GM19438 (cell line): ENCODE measurements at regions not wholly inside any gene's neighbourhood (a gene's known extent, or its start where the extent isn't known, plus 50 kb on each side); places are given as distances from the start of the nearest gene placed in this dataset.

Source experiments
- ATAC-seq: cut with Tn5 transposase; IDR thresholded peaks from one replicate; pipeline ENCODE4 v1.9.1; 2021; ENCODE audit warnings: low read depth; ENCODE audit not compliant: unreplicated experiment

DNA sequence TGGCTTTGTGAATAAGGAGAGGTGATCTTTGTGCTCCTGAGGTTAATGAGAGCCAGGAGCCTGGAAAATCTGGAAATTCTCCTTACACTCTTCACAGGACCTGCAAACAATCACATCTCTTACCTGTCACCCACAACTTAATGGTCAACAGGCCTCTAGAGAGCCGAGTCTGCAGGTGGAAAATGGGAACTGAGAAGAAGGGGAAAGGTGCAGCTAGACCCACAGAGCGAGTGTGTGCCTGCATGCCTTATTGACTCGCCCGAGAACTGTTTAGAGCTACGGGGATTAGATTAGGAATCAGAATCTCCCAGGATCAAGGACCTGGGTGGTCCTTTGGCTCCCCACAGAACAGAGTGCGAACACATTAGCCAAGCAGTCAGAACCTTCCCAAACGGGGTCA, 329.6 kb downstream of the PTEN start:
- no peak for ATAC-seq

DNA sequence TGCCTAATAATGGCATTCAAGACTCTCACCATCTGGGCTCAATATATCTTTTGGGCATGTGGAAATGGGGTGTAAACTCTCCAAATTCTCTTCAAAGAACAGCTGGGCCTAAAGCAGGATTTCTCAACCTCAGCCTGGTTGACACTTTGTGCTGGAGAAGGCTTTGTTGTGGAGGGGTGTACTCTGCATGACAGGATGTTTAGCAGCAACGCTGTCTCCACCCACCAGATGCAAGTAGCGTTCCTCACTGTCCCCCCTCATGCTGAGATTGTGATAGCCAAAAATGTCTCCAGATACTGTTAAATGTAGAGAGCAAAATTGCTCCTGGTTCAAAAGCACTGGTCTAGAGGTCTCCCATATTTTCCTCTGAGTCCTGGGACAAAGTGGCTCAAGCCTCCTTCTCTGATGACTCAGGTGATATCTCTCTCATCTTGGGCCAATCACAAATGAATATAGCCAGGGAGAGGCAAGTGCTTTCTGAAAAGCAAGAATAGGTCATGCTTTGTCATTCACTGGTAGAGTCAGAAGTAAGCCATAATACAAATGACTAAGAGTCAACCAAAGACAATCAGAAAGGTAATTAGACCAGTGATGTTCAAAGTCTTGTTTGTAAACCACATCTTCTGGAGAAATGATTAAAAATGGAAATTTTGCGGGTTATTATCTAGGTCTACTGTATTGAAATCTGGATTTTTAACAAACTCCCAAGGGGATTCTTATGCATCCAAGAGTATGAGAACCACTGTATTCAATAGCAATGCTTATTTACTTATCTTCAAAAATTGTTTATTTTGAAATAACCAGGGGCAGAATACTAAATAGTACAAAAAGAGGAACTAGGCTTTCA, 330.8 kb downstream of the PTEN start:
- ATAC-seq, result no peak

- ATAC-seq, result no peak
These were observed 331.5 kb downstream of the PTEN start for GRCh38 chr10:88194961-88195367.

DNA sequence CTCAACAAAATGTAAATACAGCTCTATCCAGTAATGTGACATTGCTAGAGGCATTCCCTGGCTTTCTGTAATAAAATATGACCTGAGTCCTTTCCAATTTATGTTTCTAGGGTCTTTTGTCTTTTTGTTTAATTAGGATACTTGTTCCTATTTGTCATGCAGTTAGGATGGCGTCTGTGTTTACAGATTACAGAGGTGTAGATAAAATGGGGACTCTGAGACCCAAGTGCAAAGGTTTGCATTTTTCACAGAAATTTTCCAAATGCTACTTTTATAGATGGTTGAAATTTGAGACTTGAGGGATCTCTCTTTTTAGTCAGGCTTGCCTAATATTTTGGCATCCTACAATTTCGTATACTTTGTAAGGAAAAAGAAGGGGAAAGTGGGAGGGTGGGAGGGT, 332.4 kb downstream of the PTEN start:
- ATAC-seq, result no peak

- ATAC-seq, result no peak
These were observed 332.9 kb downstream of the PTEN start for GRCh38 chr10:88196291-88196690.

DNA sequence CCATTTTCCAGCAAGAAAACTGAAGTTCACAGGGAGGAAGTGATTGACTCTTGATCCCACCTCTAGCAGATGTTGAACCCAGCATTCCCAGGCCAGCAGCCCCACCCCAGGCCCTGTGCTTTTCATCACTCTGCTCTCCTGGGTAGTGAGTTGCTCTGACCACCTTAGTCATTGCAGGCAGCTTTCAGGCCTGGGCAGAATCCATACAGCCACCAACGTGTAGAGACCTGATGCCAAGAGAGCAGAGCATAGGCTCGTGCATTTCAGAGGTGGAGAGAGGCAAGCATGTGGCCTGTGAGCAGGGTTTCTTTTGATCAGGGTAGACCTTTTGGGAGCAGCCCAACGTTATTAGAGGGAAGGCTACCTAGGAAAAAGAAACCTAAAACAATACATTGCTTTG, 334.6 kb downstream of the PTEN start:
- ATAC-seq, result no peak

GRCh38 chr10:88200312-88201032, 337.0 kb downstream of the PTEN start:
- no peak for ATAC-seq

DNA sequence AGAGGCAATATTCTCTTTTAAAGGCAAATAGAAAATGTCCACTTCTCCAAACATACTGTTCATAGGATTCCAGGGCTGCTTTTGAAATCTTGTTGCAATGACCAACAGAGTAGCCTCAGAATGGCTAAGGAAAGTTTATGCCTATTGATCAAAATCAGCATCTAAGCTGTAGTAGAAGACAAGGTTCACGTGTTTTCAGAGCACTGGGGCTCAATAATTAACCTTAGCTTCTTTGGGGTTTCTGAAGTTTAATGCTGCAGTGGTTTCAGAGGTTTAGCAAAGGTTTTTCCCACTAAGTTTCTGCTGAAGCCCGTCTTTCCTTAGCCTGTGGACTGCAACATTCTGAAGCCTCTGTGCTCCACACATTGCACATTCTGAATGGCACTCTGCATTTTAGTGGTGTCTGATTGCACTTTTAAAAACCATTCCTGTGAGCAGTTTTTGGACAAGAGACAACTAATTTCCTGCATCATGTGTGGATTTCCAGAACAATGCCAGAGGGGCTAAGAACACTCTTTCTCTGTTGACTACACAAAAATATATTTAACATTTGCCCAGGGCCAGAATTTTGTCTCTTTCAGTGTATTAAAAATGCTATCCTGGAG, 342.5 kb downstream of the PTEN start:
- ATAC-seq, result peak; percentile 84

GRCh38 chr10:88207121-88207546, 343.7 kb downstream of the PTEN start:
- ATAC-seq, result no peak

GRCh38 chr10:88209231-88209630, 345.8 kb downstream of the PTEN start:
- no peak for ATAC-seq

- no peak for ATAC-seq
These were observed 346.6 kb downstream of the PTEN start for GRCh38 chr10:88209837-88210561.

DNA sequence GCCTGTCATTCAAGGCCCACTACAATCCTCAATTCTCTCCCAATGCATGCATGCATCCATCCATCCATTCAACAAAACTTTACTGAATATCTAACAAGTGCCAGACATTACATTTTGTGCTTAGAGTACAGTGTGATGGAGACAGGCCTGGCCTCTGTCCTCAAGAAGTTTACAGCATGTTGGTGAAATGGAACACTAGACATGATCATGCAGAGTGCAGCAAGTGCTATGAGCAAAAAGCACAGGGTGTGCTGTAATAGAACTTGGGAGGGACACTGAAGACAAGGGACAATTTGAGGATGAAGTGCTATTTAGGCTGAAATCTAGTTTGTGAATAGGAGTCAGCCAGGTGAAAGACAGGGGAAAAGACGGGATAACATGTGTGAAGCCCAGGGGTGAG, 347.8 kb downstream of the PTEN start:
- ATAC-seq, result no peak

DNA sequence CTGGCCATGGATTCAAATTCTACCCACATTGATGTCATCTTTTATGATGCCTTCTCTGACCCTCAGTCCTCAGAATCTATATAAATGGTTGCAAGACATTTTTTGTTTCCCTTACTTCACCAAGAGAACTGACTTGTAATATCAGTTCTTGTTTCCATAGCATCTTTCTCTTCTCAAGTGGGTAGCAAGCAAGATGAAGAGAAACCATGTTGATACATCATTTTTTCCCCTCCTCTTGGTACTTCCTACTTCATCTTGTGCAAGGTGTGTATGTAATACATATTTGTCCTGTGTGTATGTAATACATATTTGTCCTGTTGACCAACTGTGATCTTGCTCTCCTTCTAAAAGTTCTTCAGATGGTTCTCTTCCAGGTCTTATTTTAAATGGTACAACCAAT, 348.6 kb downstream of the PTEN start:
- no peak for ATAC-seq

GRCh38 chr10:88213065-88213605, 349.7 kb downstream of the PTEN start:
- ATAC-seq, result no peak

DNA sequence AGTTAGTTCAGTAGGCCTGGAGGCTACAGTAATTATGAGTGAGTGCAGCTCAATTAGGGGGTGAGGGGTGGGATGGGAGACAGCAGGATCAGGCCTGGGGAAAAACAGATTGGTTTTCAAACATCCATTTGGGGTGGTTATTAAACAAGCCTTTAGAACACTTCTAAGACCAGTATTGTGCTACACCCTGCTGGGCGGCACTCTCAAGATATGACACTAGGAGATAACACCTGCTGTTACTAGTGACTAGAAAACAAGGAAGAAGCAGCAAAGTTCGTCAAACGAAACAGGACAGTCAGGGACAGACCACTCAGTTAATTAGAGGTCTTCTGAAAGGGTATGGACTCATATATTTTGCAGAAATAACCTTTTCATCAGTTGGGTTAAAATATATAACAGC, 353.6 kb downstream of the PTEN start:
- ATAC-seq, result peak; percentile 77

- no peak for ATAC-seq
These were observed 354.9 kb downstream of the PTEN start for GRCh38 chr10:88218362-88218761.

GRCh38 chr10:88219753-88220152, 356.3 kb downstream of the PTEN start:
- ATAC-seq, result no peak

- ATAC-seq, result no peak
These were observed 357.9 kb downstream of the PTEN start for GRCh38 chr10:88221010-88221973.

DNA sequence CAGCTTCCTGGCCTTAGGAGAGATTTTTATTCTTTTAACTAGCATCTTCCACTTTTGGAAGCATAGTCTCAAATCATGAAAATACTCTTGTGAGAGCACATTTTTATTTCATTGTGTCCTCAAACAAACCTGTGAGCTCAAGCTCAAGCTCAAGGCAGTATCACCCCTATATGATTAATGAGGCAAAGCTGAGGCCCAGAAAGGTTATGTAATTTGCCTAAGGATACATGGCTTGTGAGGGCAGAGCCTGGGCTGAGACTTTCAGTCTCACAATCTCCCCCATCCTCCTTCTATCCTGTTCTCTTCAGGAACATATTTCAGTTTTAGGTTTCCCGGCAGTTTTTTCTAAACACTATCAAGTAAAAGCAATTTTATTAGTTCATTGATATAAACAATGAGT, 359.5 kb downstream of the PTEN start:
- ATAC-seq, result no peak
